GM12874 (cell line): ENCODE measurements at regions not wholly inside any gene's neighbourhood (a gene's known extent, or its start where the extent isn't known, plus 50 kb on each side); places are given as distances from the start of the nearest gene placed in this dataset.

Experiments
- CTCF ChIP-seq: IDR thresholded peaks from 2 replicates; pipeline ENCODE4 v1.5.1; 2011; ENCODE audit warnings: low read depth, mild to moderate bottlenecking, control low read depth, low read length, moderate library complexity; ENCODE audit not compliant: insufficient read depth

GRCh38 chr6:153984811-153985210 lies 54.2 kb upstream of the OPRM1 start:
- no peak for TF ChIP-seq CTCF

GRCh38 chr6:153980171-153980570 lies 58.9 kb upstream of the OPRM1 start:
- no peak for TF ChIP-seq CTCF

GRCh38 chr6:153976921-153977693 lies 61.9 kb upstream of the OPRM1 start:
- TF ChIP-seq CTCF = no peak

GRCh38 chr6:153966001-153966400 lies 73.0 kb upstream of the OPRM1 start:
- no peak for TF ChIP-seq CTCF

GRCh38 chr6:153963352-153963751 lies 75.7 kb upstream of the OPRM1 start:
- peak; percentile 44 for TF ChIP-seq CTCF

GRCh38 chr6:153962555-153962954 lies 76.5 kb upstream of the OPRM1 start:
- TF ChIP-seq CTCF = no peak

- no peak for TF ChIP-seq CTCF
Measured at GRCh38 chr6:153960741-153961140, 78.3 kb upstream of the OPRM1 start.

- TF ChIP-seq CTCF = no peak
Measured at GRCh38 chr6:153960281-153960680, 78.8 kb upstream of the OPRM1 start.
